KMS-11 (cell line): ENCODE measurements at regions not wholly inside any gene's neighbourhood (a gene's known extent, or its start where the extent isn't known, plus 50 kb on each side); places are given as distances from the start of the nearest gene placed in this dataset.

Experiments used
- H2AFZ ChIP-seq: fragments of 200-600 bp; sonication (generic); 2 replicates; pipeline ENCODE4 v1.6.1; 2016; ENCODE audit warnings: antibody characterized with exemption, mixed run types, low read depth
- H3K27ac ChIP-seq: fragments of 200-600 bp; sonication (generic); 2 replicates; pipeline ENCODE4 v1.6.1; 2016; ENCODE audit warnings: mild to moderate bottlenecking, mixed run types
- H3K27me3 ChIP-seq: fragments of 200-600 bp; sonication (generic); 2 replicates; pipeline ENCODE4 v1.6.1; 2017; ENCODE audit warnings: mild to moderate bottlenecking, low read depth, mixed run types, moderate library complexity; ENCODE audit not compliant: insufficient read depth
- H3K36me3 ChIP-seq: fragments of 200-600 bp; sonication (generic); 2 replicates; pipeline ENCODE4 v1.6.1; 2017; ENCODE audit warnings: mild to moderate bottlenecking, mixed run types; ENCODE audit not compliant: insufficient read depth
- H3K4me1 ChIP-seq: fragments of 200-600 bp; sonication (generic); 2 replicates; pipeline ENCODE4 v1.6.1; 2016; ENCODE audit warnings: mild to moderate bottlenecking, low read depth, mixed run types; ENCODE audit not compliant: poor library complexity, severe bottlenecking
- H3K4me2 ChIP-seq: fragments of 200-600 bp; sonication (generic); 2 replicates; pipeline ENCODE4 v1.7.0; 2016; ENCODE audit warnings: mild to moderate bottlenecking, mixed run types
- H3K4me3 ChIP-seq: fragments of 200-600 bp; sonication (generic); IDR thresholded peaks from 2 replicates; pipeline ENCODE4 v1.6.1; 2017; ENCODE audit warnings: low read depth, low read length, mixed read lengths; ENCODE audit not compliant: insufficient read depth
- H3K79me2 ChIP-seq: fragments of 200-600 bp; sonication (generic); 2 replicates; pipeline ENCODE4 v1.6.1; 2016; ENCODE audit warnings: low read depth, mixed run types; ENCODE audit not compliant: insufficient read depth
- H3K9ac ChIP-seq: fragments of 200-600 bp; sonication (generic); 2 replicates; pipeline ENCODE4 v1.6.1; 2016; ENCODE audit warnings: mild to moderate bottlenecking, mixed run types
- H4K20me1 ChIP-seq: fragments of 200-600 bp; sonication (generic); 2 replicates; pipeline ENCODE4 v1.6.1; 2016; ENCODE audit warnings: mild to moderate bottlenecking, mixed run types; ENCODE audit not compliant: insufficient read depth
- TF ChIP-seq, protein P1 (sequence below): fragments of 200-600 bp; sonication (generic); conservative IDR thresholded peaks from 2 replicates; pipeline ENCODE4 v1.6.1; 2017; ENCODE audit warnings: low read depth, mild to moderate bottlenecking, antibody characterized with exemption, low read length, moderate library complexity, mixed read lengths

DNA sequence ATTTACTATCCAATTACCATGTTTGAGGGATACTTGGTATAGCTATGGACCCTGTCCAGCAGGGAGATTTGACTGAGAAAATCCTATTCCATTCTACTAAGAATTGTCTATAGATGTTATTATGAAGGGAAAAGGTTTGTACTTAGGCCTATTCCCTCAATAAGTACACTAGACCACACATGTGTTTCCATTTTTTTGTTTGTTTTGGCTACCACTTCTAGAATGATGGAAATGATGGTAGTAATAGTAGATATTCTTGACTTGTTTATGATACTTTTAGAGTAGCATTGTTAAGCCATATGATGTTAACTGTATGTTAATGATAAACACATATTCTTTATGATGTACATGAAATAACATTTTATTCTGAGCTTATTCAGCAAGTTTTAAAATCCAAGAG is 144.8 kb downstream of the OGFRL1 start:
- Histone ChIP-seq H3K4me1 (peaks cover 6% of the 10 kb centered on the region), H4K20me1 (no peaks in the 10 kb centered on the region), H3K36me3 (no peaks in the 10 kb centered on the region), H3K4me2 (no peak overlapping the region), H3K27me3 (no peaks in the 10 kb centered on the region), H2AFZ (no peak overlapping the region), H3K79me2 (no peaks in the 10 kb centered on the region), H3K27ac (no peak overlapping the region), H3K4me3 (no peak overlapping the region), H3K9ac (no peak overlapping the region)
- TF ChIP-seq, protein P1, sequence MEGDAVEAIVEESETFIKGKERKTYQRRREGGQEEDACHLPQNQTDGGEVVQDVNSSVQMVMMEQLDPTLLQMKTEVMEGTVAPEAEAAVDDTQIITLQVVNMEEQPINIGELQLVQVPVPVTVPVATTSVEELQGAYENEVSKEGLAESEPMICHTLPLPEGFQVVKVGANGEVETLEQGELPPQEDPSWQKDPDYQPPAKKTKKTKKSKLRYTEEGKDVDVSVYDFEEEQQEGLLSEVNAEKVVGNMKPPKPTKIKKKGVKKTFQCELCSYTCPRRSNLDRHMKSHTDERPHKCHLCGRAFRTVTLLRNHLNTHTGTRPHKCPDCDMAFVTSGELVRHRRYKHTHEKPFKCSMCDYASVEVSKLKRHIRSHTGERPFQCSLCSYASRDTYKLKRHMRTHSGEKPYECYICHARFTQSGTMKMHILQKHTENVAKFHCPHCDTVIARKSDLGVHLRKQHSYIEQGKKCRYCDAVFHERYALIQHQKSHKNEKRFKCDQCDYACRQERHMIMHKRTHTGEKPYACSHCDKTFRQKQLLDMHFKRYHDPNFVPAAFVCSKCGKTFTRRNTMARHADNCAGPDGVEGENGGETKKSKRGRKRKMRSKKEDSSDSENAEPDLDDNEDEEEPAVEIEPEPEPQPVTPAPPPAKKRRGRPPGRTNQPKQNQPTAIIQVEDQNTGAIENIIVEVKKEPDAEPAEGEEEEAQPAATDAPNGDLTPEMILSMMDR = no peak

DNA sequence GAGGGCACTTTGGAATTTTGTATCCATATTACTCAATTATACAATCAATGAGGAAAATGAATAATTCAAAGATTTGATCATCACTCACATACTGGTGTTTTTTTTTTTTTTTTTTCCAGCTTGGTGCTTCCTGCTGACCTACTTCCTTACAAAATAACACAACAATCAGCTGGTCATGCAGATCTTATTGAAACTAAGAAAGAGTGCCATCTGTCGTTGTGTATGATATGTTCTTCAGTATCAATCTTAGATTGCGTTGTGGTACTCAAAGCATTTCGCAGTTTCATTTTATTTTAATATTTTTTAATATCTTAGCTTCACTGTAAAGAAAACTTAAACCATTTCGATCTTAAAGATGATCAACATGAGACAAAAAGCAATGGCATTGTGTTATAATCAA is 155.6 kb downstream of the OGFRL1 start:
- peaks cover 20% of the 10 kb centered on the region for H3K4me1 ChIP-seq
- H3K4me3 ChIP-seq = no peak overlapping the region
- TF ChIP-seq, protein P1 = no peak
- H3K9ac ChIP-seq = no peak overlapping the region
- H3K36me3 ChIP-seq = no peaks in the 10 kb centered on the region
- no peaks in the 10 kb centered on the region for H3K79me2 ChIP-seq
- no peak overlapping the region for H2AFZ ChIP-seq
- no peaks in the 10 kb centered on the region for H3K27me3 ChIP-seq
- H3K27ac ChIP-seq = no peak overlapping the region
- H4K20me1 ChIP-seq = no peaks in the 10 kb centered on the region
- H3K4me2 ChIP-seq = no peak overlapping the region

DNA sequence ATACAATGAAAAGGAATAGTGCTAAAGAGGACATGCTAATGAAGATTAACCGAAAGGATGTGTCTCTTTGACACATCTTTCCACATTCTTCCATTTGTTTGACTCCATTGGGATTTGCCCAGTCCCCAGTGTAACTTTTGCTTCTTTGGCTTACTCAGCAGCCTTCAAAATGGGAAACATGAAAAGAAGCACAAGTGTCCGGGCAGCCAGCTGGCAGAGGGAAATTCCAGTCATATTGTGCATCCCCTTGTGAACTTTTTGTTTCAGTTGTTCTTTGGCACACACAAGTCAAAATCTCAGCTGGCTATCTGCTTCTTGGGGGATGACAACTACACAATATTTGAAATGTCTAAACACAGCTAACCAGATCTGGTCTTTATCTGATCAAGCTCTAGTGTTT is 157.4 kb downstream of the OGFRL1 start:
- Histone ChIP-seq H3K9ac (no peak overlapping the region), H3K4me2 (no peak overlapping the region), H4K20me1 (no peaks in the 10 kb centered on the region), H3K4me1 (peaks cover 20% of the 10 kb centered on the region), H3K79me2 (no peaks in the 10 kb centered on the region), H2AFZ (no peak overlapping the region), H3K36me3 (no peaks in the 10 kb centered on the region), H3K4me3 (no peak overlapping the region), H3K27me3 (no peaks in the 10 kb centered on the region), H3K27ac (no peak overlapping the region)
- TF ChIP-seq, protein P1 = no peak

DNA sequence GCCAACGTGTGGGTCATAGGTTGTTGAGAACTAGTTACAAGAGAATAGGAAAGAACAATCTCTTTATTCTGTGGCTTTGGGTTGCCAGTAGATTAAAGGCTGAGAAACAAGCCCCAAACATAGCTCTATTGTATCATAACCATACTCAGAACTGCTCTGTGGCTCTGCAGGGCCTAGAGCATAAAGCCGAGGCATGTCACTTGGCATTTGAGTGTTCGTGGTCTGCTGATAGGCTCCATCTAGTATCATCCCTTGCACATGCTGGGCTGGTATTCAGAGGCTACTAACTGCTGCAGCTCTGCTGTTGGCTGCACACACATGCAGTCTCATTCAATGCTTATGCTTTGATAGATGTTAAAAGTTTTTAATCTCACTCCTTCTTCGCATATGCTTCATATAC is 157.9 kb downstream of the OGFRL1 start:
- no peak overlapping the region for H3K27ac ChIP-seq
- no peak overlapping the region for H3K4me3 ChIP-seq
- no peaks in the 10 kb centered on the region for H4K20me1 ChIP-seq
- H3K36me3 ChIP-seq = no peaks in the 10 kb centered on the region
- no peaks in the 10 kb centered on the region for H3K79me2 ChIP-seq
- no peak overlapping the region for H3K9ac ChIP-seq
- no peaks in the 10 kb centered on the region for H3K27me3 ChIP-seq
- TF ChIP-seq, protein P1 = no peak
- H3K4me1 ChIP-seq = peaks cover 20% of the 10 kb centered on the region
- H3K4me2 ChIP-seq = no peak overlapping the region
- H2AFZ ChIP-seq = no peak overlapping the region
